ENCODE measurements at regions not wholly inside any gene's neighbourhood (a gene's known extent, or its start where the extent isn't known, plus 50 kb on each side); places are given as distances from the start of the nearest gene placed in this dataset.

DNA sequence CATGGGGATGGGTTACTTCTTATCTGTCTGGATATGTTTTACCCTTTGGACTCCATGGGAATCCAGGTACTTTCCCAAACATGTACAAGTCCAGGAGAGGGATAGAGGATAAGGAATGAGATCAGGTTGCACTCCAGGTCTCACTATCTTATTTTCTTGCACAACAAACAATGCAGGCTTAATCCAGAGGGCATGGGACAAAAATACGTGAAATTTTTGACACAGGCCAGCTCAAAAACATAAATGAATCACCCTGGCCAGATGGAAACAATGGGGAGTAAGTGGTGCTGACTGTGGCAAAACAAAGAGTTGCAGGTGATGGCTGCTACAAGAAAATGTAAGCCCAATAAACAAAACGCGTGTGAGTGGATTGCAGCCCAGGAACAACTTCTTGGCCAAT is 69.4 kb upstream of the GAS1 start:
- TF ChIP-seq, protein P1, sequence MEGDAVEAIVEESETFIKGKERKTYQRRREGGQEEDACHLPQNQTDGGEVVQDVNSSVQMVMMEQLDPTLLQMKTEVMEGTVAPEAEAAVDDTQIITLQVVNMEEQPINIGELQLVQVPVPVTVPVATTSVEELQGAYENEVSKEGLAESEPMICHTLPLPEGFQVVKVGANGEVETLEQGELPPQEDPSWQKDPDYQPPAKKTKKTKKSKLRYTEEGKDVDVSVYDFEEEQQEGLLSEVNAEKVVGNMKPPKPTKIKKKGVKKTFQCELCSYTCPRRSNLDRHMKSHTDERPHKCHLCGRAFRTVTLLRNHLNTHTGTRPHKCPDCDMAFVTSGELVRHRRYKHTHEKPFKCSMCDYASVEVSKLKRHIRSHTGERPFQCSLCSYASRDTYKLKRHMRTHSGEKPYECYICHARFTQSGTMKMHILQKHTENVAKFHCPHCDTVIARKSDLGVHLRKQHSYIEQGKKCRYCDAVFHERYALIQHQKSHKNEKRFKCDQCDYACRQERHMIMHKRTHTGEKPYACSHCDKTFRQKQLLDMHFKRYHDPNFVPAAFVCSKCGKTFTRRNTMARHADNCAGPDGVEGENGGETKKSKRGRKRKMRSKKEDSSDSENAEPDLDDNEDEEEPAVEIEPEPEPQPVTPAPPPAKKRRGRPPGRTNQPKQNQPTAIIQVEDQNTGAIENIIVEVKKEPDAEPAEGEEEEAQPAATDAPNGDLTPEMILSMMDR (IDR thresholded peaks at IDR 0.05; ENCODE audit: low read depth, low read length) = no peak
- TF ChIP-seq EZH2phosphoT487 (IDR thresholded peaks at IDR 0.05; ENCODE audit: low read depth) = no peak
